Fibroblast of lung (primary cell): ENCODE measurements at regions not wholly inside any gene's neighbourhood (a gene's known extent, or its start where the extent isn't known, plus 50 kb on each side); places are given as distances from the start of the nearest gene placed in this dataset.

ENCODE experiments used
- DNase-seq, 2 donors: peaks; one replicate each; pipeline versions ENCODE4 v3.0.0 to v3.0.0-alpha.2; 2010; ENCODE audit warnings: low read depth in 2 of 2
- H2AFZ ChIP-seq: 2 replicates; pipeline ENCODE4 v1.5.1; 2012; ENCODE audit warnings: low read length, control low read depth, inconsistent platforms
- H3K27ac ChIP-seq: 2 replicates; pipeline ENCODE4 v1.5.1; 2011; ENCODE audit warnings: low read length, control low read depth; ENCODE audit not compliant: insufficient read depth
- H3K27me3 ChIP-seq: 2 replicates; pipeline ENCODE4 v1.5.1; 2011; ENCODE audit warnings: mild to moderate bottlenecking, low read length; ENCODE audit not compliant: control insufficient read depth, insufficient read depth
- H3K36me3 ChIP-seq: 2 replicates; pipeline ENCODE4 v1.5.1; 2011; ENCODE audit warnings: low read length; ENCODE audit not compliant: control insufficient read depth, insufficient read depth
- H3K4me1 ChIP-seq: 2 replicates; pipeline ENCODE4 v1.5.1; 2011; ENCODE audit warnings: low read length; ENCODE audit not compliant: control insufficient read depth, insufficient read depth; ENCODE audit errors: extremely low read depth
- H3K4me2 ChIP-seq: 2 replicates; pipeline ENCODE4 v1.5.1; 2011; ENCODE audit warnings: low read length, control low read depth; ENCODE audit not compliant: insufficient read depth; ENCODE audit errors: extremely low read depth
- H3K4me3 ChIP-seq, 4 experiments: fragments of 200-600 bp in 1 of 4; sonication (generic) in 1 of 4; replicated peaks in 1 of 4; 2 replicates each; pipeline ENCODE4 v1.5.1; 2011 to 2016; ENCODE audit warnings: low read length in 4 of 4, low read depth in 3 of 4, mild to moderate bottlenecking in 3 of 4, control low read depth in 2 of 4, inconsistent platforms in 1 of 4, mixed read lengths in 1 of 4; ENCODE audit not compliant: insufficient read depth in 1 of 4; ENCODE audit errors: control extremely low read depth in 1 of 4
- H3K79me2 ChIP-seq: 2 replicates; pipeline ENCODE4 v1.5.1; 2012; ENCODE audit warnings: mild to moderate bottlenecking, low read length, inconsistent platforms; ENCODE audit not compliant: control insufficient read depth, insufficient read depth
- H3K9ac ChIP-seq: 2 replicates; pipeline ENCODE4 v1.5.1; 2011; ENCODE audit warnings: mild to moderate bottlenecking, low read length, control low read depth; ENCODE audit not compliant: insufficient read depth
- H3K9me3 ChIP-seq: 2 replicates; pipeline ENCODE4 v1.5.1; 2012; ENCODE audit warnings: low read depth, low read length; ENCODE audit not compliant: control insufficient read depth, insufficient read depth
- H4K20me1 ChIP-seq: 2 replicates; pipeline ENCODE4 v1.5.1; 2011; ENCODE audit warnings: low read length; ENCODE audit not compliant: control insufficient read depth, insufficient read depth; ENCODE audit errors: extremely low read depth
- CTCF ChIP-seq, 2 donors: IDR thresholded peaks in 1 of 2; conservative IDR thresholded peaks in 1 of 2; 1 replicate in 1 of 2; 2 replicates in 1 of 2; pipeline ENCODE4 v1.5.1; 2011 to 2012; ENCODE audit warnings: low read length in 2 of 2, control low read depth in 1 of 2, inconsistent platforms in 1 of 2, low read depth in 1 of 2, mild to moderate bottlenecking in 1 of 2
- EZH2 ChIP-seq: IDR thresholded peaks from 2 replicates; pipeline ENCODE4 v1.5.1; 2012; ENCODE audit warnings: low read length, control low read depth, mild to moderate bottlenecking; ENCODE audit errors: missing control alignments

DNA sequence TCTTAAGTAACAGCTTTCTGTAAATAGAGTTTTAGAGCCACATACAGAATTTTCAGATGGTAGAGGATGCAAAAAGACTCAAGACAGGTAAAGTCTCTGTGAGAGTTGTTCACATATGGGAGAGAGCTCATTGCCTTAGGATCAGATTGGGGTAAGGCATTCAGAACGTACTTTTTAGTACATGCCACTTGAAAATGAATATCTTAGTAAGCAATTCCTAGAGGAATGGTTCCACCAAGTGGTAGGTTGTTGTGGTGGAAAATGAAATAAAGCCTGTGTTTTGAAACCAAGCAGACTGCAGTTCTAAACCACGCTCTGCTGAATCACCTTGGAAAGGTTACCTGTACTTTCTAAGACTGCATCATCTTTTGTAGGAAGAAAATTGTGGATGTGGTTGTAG, 547.0 kb upstream of the LCORL start:
- no peak for DNase-seq
- no peak overlapping the region for H3K4me3 ChIP-seq
- no peaks in the 10 kb centered on the region for H3K27me3 ChIP-seq
- H3K9me3 ChIP-seq: no peaks in the 10 kb centered on the region
- TF ChIP-seq CTCF (conservative IDR thresholded peaks at IDR 0.05 in 1 of 2, IDR thresholded peaks at IDR 0.05 in 1 of 2; ENCODE audit: low read depth in 1 of 2, low read length in 2 of 2) (no peak), EZH2 (no peak)
- no peaks in the 10 kb centered on the region for H4K20me1 ChIP-seq
- no peak overlapping the region for H3K4me2 ChIP-seq
- no peaks in the 10 kb centered on the region for H3K79me2 ChIP-seq
- no peak overlapping the region for H2AFZ ChIP-seq
- no peaks in the 10 kb centered on the region for H3K4me1 ChIP-seq
- no peak overlapping the region for H3K9ac ChIP-seq
- no peaks in the 10 kb centered on the region for H3K36me3 ChIP-seq
- H3K27ac ChIP-seq: no peak overlapping the region

GRCh38 chr4:18566970-18567799, 545.6 kb upstream of the LCORL start:
- Histone ChIP-seq H3K9me3 (no peaks in the 10 kb centered on the region), H3K9ac (no peak overlapping the region), H3K36me3 (no peaks in the 10 kb centered on the region), H2AFZ (no peak overlapping the region), H4K20me1 (no peaks in the 10 kb centered on the region), H3K4me2 (no peak overlapping the region), H3K4me1 (no peaks in the 10 kb centered on the region), H3K27me3 (no peaks in the 10 kb centered on the region), H3K4me3 (no peak overlapping the region), H3K79me2 (no peaks in the 10 kb centered on the region), H3K27ac (no peak overlapping the region)
- no peak for TF ChIP-seq EZH2
- TF ChIP-seq CTCF (conservative IDR thresholded peaks at IDR 0.05 in 1 of 2, IDR thresholded peaks at IDR 0.05 in 1 of 2; ENCODE audit: low read depth in 1 of 2, low read length in 2 of 2): no peak
- no peak for DNase-seq

- Histone ChIP-seq H4K20me1 (no peaks in the 10 kb centered on the region), H3K4me3 (no peak overlapping the region), H3K4me1 (no peaks in the 10 kb centered on the region), H2AFZ (no peak overlapping the region), H3K79me2 (no peaks in the 10 kb centered on the region), H3K27ac (no peak overlapping the region), H3K9me3 (no peaks in the 10 kb centered on the region), H3K9ac (no peak overlapping the region), H3K36me3 (no peaks in the 10 kb centered on the region), H3K4me2 (no peak overlapping the region), H3K27me3 (no peaks in the 10 kb centered on the region)
- no peak for DNase-seq
- no peak for TF ChIP-seq CTCF (conservative IDR thresholded peaks at IDR 0.05 in 1 of 2, IDR thresholded peaks at IDR 0.05 in 1 of 2; ENCODE audit: low read depth in 1 of 2, low read length in 2 of 2)
Measured at GRCh38 chr4:18559492-18559891, 537.9 kb upstream of the LCORL start.
